NCI-H524 (cell line): ENCODE measurements at regions not wholly inside any gene's neighbourhood (a gene's known extent, or its start where the extent isn't known, plus 50 kb on each side); places are given as distances from the start of the nearest gene placed in this dataset.

ENCODE experiments used
- DNase-seq, 2 experiments: peaks; one replicate each; lab custom pipeline; 2025; lab: John Stamatoyannopoulos, UW

DNA sequence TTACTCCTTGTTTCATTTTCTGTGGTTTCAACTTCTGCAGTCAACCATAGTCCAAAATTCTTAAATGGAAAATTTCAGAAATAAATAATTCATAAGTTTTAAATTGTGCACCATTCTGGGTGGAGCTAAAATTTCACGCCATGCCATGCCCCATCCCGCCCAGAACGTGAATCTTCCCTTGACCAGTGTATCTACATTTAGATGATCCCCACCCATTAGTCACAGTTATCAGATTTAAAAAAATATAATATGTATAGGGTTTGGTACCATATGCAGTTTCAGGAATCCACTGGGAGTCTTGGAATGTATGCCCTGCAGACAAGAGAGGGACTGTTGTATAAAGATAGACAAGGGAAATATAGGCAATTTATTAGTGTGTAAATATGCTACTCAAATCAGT lies 759.7 kb upstream of the ZNF608 start:
- DNase-seq = no peak

DNA sequence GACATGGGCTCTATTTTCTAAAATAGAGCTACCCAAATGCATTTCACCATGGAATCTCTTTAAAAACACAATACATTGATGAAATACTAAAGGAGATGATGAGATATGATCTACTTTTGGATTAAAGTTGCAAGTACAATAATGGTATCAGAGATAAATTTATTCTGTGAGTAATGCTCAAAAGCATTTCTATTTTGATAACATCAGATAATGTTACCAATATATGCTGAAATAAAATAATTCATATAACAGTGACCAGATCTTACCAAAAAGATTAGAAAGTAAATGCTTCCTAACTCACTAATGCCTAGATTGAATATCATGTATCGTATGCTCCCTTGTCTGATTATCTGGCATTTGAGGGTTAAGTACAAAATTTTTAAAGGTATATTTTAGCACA lies 761.8 kb upstream of the ZNF608 start:
- no peak for DNase-seq

DNA sequence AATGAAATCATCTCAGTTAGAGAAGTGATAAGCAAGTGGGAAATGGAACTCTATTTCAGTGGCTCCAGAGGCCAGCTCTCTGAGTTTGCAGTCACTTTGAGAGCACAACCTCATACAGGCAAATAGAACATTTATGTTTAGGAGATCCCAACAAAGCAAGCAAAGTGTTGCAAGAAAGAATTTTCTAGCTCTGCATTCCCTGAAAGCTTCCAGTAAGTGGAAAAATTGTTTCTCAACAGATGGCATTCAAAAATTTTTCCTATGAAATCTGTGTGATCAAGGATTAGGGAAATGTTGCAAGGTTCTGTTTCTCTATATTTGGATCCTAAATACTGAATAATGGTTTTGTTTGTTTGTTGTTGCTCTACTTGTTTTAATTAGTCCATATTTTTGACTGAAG lies 764.2 kb upstream of the ZNF608 start:
- no peak for DNase-seq

DNA sequence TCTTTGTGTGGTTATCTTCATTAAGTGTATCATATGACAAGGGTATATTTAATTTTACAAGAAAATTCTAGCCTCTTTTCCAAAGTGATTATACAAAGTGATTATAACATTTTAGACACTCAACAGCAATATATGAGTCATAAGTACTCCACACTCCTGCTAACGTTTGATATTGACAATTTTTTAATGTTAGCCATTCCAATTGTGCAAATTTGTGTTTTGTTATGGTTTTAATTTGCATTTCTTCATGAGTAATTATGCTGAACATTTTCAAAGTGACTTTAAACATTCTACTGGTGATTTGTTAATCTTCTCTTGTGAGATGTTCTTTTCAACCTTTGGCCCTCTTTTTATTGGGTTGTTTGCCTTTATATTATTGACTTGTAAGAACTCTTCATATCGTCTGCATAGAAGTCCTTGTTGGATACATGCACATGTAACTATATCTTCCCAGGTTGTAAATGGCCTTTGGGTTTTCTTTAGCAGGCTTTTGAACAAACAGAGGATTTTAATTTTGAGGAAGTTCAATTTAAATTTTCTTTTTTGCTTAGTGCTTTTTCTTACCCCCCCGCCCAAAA lies 771.6 kb upstream of the ZNF608 start:
- no peak for DNase-seq

DNA sequence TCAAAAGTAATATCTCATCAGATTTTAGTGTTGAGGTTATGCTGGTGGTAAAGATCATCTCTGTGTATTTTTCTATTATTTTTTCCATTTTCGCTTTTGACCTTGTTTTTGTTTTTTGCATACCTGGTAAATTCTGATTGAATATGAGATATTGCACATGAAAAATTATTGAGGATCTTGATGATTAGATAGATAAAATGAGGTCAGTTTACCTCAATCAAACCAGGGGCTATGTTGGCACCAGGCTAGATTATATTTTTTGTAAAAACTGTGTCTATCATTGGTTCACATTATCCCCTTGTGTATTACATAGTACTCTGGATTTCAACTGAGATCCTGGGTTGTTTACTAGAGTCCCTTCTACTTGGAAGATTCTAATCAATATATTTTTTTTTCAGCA lies 774.9 kb upstream of the ZNF608 start:
- no peak for DNase-seq

DNA sequence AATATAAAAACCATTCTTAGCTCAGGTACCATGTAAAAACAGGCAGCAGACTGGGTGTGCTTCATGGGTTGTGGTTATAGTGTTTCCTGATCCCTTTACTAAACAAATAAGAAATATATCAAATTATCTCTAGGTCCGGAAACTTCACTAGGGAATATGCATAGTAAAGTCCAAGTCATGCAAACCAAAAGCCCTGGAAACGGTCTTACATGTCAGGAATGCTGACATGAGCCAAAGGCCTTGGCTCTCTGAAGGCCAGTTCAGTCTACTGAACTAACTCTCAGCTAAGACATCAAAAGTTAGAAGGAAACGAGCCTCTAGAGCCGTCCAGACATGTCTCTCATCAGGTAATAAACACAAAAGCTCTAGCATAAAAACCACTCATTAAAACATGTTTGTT lies 778.9 kb upstream of the ZNF608 start:
- no peak for DNase-seq

DNA sequence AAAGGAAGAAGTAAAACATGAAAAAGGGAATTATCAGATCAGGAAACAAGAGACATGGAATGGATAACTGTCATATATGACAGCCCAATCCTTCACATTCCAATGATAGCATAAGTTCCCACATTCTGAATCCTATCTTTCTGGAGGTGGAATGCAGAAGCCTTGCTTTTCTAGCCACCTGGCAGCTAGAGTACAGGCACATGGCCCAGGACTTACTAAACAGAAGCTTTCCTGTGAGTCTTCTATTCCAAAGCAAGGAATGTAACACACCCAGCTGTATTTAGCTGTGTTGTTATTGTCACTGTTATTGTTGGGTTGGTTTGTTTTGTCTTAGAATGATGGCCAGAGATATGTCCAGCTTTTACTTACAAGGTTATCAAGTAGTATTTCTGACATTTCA lies 780.5 kb upstream of the ZNF608 start:
- DNase-seq = no peak

DNA sequence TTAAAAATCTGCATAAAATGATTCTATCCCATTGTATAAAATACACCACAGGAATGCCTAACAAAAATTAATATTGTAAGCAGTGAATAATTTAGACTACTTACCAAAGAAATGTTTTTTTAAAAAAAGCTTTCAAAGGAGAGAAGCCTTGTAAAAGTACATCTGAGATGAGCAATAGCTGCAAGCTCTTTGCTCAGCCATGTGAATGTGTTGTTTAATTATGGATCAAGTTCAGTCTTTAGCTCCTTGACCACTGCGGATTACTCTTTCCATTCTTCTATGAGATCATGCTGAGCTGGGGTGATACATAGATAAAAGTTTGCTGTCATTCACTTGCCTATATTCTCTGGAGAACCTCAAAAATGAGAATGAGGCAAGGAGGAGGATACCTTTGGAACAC lies 782.4 kb upstream of the ZNF608 start:
- no peak for DNase-seq

DNA sequence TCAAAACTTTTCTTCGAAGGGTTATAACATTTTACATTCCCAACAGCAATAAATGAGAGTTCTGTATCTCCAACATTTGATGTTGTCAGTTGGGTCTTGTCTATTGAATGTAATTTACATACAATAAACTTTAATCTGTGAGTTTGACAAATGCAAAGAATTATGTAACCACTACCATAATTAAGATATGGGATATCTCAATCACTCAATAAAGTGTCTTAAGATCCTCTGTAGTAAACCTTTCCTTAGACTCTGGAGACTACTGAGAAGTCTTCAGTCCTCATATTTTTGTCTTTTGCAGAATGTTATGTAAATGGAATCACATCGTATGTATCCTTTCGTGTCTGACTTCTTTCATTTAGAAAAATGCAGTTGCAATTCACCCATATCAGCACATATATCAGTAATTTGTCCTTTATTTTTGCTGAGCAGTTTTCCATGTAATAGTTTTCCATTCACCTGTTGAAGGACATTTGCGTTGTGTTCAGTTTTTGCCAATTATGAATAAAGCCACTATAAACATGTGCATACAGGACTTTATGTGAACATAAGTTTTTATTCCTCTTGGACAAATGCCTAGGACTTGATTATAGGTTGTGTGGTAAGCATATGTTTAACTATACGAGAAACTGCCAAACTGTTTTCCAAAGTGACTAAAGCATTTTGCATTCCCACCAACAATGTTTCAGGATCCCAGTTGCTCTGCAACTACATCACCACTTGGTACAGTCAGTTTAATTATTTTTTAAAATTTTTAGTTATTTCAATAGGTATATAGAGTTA lies 784.6 kb upstream of the ZNF608 start:
- no peak for DNase-seq

DNA sequence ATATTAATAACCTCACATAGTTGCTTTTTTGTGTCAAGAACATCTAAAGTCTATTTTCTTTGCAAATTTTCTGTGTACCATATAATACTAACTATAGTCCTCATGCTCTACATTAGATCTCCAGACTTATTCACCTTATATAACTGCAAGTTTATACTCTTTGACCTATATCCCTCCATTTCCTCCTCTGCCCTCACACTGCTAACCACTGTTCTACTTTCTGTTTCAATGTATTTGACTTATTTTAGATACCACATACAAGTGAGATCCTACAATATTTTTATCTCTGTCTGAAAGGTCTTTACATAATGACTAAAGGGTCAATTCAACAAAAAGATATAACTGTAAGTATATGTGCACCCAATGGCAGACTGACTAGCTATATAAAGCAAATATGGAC lies 789.7 kb upstream of the ZNF608 start:
- DNase-seq = no peak

DNA sequence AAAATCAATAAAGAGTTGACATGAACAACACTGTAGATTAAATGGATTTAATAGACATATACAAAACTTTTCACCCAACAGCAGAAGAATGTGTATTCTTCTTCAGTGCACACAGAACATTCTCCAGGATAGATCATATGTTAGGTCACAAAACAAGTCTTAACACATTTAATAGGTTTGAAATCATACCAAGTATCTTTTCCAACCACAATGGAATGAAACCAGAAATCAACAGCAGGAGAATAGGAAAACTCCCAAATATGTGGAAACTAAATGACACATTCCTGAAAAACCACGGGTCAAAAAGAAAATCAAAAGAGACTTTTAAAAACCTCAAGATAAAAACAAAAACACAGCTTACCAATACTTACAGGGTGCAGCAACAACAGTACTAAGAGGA lies 790.1 kb upstream of the ZNF608 start:
- no peak for DNase-seq

DNA sequence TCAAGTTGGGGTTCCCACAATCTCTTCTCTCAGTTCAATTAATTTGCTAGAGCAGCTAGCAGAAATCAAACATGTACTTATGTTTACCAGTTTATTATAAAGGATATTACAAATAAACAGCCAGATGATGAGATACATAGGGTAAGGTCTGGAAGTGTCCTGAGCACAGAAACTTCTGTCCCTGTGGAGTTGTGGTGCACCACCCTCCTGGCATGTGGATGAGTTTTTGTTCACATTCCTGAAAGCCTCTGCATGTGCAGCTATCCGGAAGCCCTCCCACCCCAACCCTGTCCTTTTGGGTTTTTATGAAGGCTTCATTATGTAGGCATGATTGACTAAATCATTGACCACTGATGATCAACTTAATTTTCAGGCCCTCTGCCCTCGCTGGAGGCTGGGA lies 791.2 kb upstream of the ZNF608 start:
- DNase-seq = no peak

DNA sequence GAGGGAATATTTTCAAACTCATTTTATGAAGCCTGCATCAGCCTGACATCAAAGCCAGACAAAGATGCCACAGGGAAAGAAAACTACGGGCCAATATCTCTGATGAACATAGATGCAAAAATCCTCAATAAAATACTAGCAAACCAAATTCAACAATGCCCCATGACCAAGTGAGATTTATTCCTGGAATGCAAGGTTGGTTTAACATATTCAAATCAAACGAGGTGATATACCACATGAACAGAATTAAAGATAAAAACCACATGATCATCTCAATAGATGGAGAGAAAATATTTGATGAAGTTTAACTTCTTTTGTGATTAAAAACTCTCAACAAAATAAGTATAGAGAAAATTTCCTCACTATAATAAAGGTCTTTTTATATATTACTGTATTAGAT lies 792.0 kb upstream of the ZNF608 start:
- DNase-seq = no peak

DNA sequence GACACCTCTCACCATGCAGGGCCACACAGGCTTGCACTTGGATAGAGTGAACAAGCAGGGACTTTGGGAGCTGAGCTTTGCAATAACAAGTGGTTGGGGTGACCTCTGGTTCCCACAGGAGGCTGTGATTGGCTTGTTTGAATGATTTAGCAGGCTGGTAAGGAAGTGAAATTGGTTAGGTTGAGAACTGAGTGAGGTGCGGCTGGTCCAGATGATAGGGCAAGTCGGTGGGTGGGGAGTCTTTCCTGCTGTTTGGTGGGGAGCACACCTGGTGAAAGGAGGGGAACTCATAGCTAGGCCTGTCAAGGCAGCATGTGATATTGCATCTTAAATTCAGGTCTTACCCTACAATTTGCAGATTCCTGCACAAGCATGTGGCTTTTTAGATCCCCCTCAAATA lies 794.6 kb upstream of the ZNF608 start:
- DNase-seq = no peak

DNA sequence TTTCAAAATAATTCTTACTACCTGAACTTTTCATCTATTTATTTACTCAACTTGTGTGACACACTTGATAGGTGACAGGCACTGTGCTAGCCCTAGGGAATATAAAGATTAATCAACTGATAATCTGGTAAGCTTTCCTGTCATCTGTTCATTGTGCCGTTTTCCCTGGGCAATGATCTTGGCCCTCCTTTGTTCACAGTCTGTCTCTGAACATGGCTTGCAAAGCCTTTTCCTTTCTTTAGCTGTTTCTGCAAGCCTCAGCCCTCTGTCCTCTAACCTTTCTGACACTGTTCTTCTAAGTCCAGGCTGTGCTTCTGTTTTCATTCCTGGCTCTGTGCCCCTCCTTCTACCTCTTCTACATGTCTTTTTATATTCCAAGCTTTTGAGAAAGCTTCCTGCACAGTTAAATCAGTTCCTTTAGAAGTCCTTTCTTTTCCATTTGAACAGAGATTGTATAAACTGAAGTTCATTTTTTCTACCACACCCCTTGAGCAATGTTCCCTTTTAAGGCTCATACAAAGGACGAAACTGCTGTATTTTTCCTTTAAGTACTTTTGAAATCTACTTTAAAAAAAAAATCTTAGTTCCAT lies 803.0 kb upstream of the ZNF608 start:
- peak; percentile 45 to 67 for DNase-seq

DNA sequence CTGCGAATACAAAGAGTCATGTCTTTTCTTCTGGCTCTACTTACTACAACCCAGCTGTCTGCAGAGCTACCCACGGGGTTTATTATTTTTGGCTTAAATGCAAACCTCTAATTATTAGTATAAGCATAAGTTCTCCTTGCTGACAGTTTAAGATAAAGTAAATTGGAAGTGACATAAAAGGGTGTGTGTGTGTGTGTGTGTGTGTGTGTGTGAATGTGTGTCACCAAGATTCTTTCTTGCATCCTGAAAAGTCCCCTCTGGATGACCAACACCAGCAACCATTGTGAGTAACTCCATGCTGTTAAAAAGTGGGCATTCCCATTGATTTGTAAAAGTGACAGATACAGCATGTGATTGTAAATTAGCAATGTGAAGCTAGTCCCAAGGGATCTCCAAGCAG lies 803.8 kb upstream of the ZNF608 start:
- DNase-seq = peak in 1 of 2 experiments; percentile 4

DNA sequence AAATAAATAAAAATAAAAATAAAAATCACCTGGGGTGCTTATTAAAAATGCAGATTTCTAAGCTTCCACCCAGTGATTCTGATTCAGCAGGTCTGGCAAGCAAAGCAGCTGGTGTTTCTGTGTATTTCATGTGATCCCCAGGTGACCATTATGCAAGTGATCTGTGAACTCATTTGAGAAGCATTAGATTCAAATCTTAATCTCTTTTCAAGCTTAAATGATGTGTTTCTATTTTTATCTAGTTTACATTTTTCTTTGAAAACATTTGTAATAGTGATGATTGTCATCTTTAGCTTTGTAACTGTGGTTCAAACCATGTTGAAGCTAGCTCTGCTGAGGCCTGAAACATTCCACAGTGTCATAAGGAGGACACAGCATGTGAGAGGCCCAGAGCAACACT lies 804.8 kb upstream of the ZNF608 start:
- DNase-seq = no peak

DNA sequence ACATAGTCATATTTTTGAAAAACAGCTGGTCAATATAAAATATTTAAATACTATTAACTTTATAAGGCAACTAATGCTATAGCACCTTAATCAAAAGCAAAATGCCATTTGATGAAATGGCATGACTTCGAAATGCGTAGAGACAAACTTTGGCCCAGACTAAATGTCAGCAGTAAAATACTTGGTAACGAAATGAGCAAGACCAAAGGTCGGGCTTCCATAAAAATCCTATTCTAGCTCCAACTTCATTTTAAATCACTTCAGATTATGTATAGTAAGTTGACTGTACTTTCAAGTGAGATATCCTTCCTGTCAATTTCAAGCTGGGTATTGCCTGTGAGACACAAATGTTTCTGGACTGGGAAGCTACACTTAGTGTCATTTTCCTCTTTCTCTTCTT lies 805.4 kb upstream of the ZNF608 start:
- DNase-seq = no peak

DNA sequence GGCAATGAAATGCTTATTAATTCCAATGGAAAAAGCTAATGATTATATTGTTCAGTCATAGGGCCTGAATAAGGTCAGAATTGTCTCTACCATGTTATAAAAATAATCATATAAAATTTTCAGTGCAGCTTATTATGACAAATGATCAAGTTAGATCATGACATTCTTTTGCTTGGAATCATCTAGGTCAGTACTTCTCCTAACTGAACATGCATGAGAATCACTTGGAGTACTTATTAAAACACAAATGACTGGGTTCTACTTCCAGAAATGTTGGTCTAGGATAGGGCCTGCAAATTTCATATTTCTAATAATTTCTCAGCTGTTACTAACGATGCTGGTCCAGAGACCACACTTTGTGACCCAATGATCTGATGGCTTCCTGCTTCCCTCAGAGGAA lies 806.0 kb upstream of the ZNF608 start:
- DNase-seq = no peak

DNA sequence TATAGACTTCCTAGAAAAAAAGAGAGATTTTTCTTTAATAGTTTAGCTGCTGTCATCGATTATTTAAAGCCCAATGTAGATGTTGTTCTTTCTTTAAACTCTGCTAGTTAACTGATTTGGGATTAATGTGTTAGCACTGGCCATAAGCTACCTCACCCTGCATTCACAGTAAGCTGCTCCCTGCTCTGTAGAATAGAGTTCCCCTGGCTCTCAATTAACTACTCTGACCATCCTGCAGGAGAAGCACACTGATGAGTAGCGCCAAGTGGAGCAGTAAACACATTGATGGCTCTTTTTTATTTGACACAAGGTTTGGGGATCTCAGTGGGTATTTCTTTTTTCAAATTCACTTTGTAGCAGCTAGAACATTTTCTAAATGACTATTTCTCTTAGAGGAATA lies 807.9 kb upstream of the ZNF608 start:
- DNase-seq = no peak

DNA sequence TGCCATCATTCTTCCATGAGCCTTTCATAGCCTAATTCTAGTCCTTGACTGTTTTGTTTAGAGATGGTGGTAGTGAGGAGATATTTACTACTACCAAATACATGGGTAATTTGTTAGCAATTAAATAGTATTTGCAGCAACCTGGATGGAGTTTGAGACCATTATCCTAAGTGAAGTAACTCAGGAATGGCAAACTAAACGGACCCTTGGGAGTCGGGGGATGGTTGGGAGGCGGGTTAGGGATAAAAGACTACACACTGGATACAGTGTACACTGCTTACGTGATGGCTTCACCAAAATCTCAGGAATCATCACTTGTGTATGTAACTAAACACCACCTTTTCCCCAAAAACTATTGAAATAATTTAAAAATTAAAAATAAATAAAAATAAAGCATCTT lies 809.2 kb upstream of the ZNF608 start:
- DNase-seq = no peak

DNA sequence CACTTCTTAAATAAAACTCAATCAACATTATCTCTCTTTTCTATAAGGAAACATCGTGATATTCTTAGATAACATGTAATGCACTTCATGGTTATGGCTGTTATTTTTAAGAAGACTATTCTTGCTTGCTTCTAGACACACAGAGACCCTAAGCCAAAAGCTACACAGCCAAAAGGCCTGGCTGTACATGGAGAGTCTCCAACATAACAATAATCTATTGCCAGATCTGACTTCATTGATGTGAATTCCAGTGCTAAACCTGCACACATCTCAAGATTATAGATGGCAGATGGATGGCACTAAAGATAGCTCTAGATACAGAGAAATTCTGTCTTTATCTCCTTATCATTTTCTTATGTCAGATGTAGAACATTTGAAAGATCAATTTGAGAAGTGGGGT lies 811.6 kb upstream of the ZNF608 start:
- DNase-seq = no peak

DNA sequence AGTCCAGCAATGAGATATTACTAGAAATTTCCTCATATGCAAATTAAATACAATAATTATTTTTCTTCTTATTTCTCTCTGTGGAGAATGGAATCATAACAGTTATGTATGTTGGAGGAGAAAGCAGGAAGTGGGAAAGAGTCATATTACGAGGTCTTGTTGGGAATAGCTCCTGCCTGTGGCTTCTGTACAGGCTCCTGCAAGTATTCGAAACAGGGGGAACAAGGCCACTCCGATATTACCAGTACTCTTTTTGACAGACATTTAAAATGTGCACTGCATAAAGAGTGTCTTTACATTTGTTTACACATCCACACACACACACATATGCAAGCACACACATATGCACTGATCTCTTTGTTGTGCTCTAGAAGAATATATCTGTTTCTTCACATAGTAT lies 812.0 kb upstream of the ZNF608 start:
- DNase-seq = no peak

DNA sequence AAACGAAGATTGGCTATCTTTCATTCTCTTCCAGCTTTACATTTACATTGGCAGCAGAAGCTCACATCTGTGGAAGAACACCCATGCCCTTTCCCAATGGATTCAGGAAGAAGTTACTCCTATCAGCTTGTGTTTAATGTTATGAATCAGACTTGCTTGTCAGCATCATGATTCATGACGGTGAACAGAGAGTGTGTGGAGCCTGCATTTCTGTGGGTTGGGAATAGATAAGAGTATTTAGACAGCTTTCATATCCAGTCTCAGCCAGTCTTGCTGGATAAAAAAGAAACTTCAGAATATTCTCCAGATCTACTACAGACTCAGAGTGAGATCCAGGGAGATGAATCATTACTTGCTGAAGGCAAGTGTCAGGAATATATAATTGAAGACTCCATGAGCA lies 812.9 kb upstream of the ZNF608 start:
- no peak for DNase-seq
